Right hindlimb (tissue), 1 donor: ENCODE measurements at regions not wholly inside any gene's neighbourhood (a gene's known extent, or its start where the extent isn't known, plus 50 kb on each side); places are given as distances from the start of the nearest gene placed in this dataset.

ENCODE experiments used
- DNase-seq: peaks from one replicate; pipeline ENCODE4 v3.0.0-alpha.2; 2018

GRCh38 chr13:39981056-39981455 is 325.6 kb downstream of the COG6 start:
- no peak for DNase-seq

GRCh38 chr13:39982745-39983144 is 327.3 kb downstream of the COG6 start:
- DNase-seq = no peak

- no peak for DNase-seq
Measured at GRCh38 chr13:39985071-39985470, 329.6 kb downstream of the COG6 start.

- DNase-seq = no peak
Measured at GRCh38 chr13:39988351-39988750, 332.9 kb downstream of the COG6 start.

GRCh38 chr13:39998166-39998565 is 342.7 kb downstream of the COG6 start:
- DNase-seq = no peak

- no peak for DNase-seq
Measured at GRCh38 chr13:40002016-40002415, 346.6 kb downstream of the COG6 start.

GRCh38 chr13:40013554-40013953 is 358.1 kb downstream of the COG6 start:
- no peak for DNase-seq

- DNase-seq = no peak
Measured at GRCh38 chr13:40016953-40017660, 361.6 kb downstream of the COG6 start.

- DNase-seq = no peak
Measured at GRCh38 chr13:40017662-40018262, 362.3 kb downstream of the COG6 start.

- no peak for DNase-seq
Measured at GRCh38 chr13:40023595-40024203, 368.2 kb downstream of the COG6 start.

- DNase-seq = no peak
Measured at GRCh38 chr13:40024204-40024966, 368.9 kb downstream of the COG6 start.

GRCh38 chr13:40024967-40025714 is 369.7 kb downstream of the COG6 start:
- DNase-seq = no peak

- DNase-seq = no peak
Measured at GRCh38 chr13:40026174-40026585, 370.7 kb downstream of the COG6 start.

GRCh38 chr13:40026741-40027140 is 371.3 kb downstream of the COG6 start:
- no peak for DNase-seq

- DNase-seq = no peak
Measured at GRCh38 chr13:40028446-40028845, 373.0 kb downstream of the COG6 start.

- DNase-seq = no peak
Measured at GRCh38 chr13:40031031-40031430, 375.6 kb downstream of the COG6 start.

- no peak for DNase-seq
Measured at GRCh38 chr13:40039061-40039460, 383.6 kb downstream of the COG6 start.

- DNase-seq = no peak
Measured at GRCh38 chr13:40042991-40043390, 387.5 kb downstream of the COG6 start.

- DNase-seq = no peak
Measured at GRCh38 chr13:40043764-40044163, 388.3 kb downstream of the COG6 start.

- no peak for DNase-seq
Measured at GRCh38 chr13:40047322-40047771, 391.9 kb downstream of the COG6 start.

GRCh38 chr13:40048551-40048950 is 393.1 kb downstream of the COG6 start:
- DNase-seq = no peak

GRCh38 chr13:40052954-40053353 is 397.5 kb downstream of the COG6 start:
- DNase-seq = no peak

GRCh38 chr13:40053401-40053800 is 397.9 kb downstream of the COG6 start:
- no peak for DNase-seq
